ENCODE measurements at regions not wholly inside any gene's neighbourhood (a gene's known extent, or its start where the extent isn't known, plus 50 kb on each side); places are given as distances from the start of the nearest gene placed in this dataset.

GRCh38 chr7:121798453-121798840 is 74.5 kb upstream of the PTPRZ1 start:
- TF ChIP-seq POLR2A (IDR thresholded peaks at IDR 0.05): no peak
- no peak for TF ChIP-seq CTCF (IDR thresholded peaks at IDR 0.05)

All from esophagus squamous epithelium (tissue), 4 donors.